ENCODE measurements at regions not wholly inside any gene's neighbourhood (a gene's known extent, or its start where the extent isn't known, plus 50 kb on each side); places are given as distances from the start of the nearest gene placed in this dataset.
"Not testable (repeated sequence)": the region's sequence is repeated elsewhere in the genome, so short reads cannot be mapped to it uniquely, and the experiment has no call there.

DNA sequence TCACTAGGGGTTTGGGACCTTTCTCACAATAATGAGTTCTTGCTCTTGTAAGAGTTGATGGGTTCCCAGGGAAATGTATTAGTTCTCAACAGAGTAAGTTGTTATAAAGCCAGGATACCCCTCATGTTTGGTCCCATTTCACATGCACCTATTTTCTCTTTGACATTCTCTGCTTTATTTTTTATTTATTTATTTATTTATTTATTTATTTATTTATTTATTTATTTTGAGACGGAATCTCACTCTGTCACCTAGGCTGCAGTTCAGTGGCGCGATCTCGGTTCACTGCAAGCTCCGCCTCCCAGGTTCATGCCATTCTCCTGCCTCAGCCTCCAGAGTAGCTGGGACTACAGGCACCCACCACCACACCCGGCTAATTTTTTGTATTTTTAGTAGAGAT is 52.2 kb downstream of the ACTRT1 start:
- not testable (repeated sequence) for H3K4me1 Mint-ChIP-seq (ENCODE audit: unreplicated experiment); H3K27ac Mint-ChIP-seq (ENCODE audit: unreplicated experiment); H3K9me3 Mint-ChIP-seq (ENCODE audit: unreplicated experiment); H3K27me3 Mint-ChIP-seq (ENCODE audit: unreplicated experiment); H3K36me3 Mint-ChIP-seq (ENCODE audit: low read depth, unreplicated experiment); H3K4me3 Mint-ChIP-seq (ENCODE audit: unreplicated experiment); DNase-seq (ENCODE audit: low spot score)

DNA sequence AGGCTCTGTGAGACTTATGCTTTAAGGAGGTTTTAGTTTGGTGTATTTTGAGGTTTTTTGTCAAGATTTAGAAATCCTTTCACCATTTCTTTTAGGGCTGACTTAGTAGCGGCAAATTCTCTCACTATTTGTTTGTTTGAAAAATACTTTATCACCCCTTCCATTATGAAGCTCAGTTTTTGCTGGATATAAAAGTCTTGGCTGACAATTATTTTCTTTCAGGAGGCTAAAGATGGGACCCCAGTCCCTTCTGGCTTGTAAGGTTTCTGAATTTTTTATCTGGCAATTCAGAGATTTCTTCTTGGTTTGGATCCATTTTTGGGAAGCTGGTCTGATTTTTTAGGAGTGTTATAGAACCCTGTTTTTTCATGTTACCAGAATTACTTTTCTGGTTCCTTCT is 88.5 kb downstream of the ACTRT1 start:
- Mint-ChIP-seq H3K36me3 (ENCODE audit: low read depth, unreplicated experiment) (no peaks in the 10 kb centered on the region), H3K27me3 (ENCODE audit: unreplicated experiment) (no peaks in the 10 kb centered on the region), H3K9me3 (ENCODE audit: unreplicated experiment) (no peaks in the 10 kb centered on the region), H3K4me1 (ENCODE audit: unreplicated experiment) (no peaks in the 10 kb centered on the region), H3K4me3 (ENCODE audit: unreplicated experiment) (no peak overlapping the region), H3K27ac (ENCODE audit: unreplicated experiment) (no peak overlapping the region)
- TF ChIP-seq, protein P1, sequence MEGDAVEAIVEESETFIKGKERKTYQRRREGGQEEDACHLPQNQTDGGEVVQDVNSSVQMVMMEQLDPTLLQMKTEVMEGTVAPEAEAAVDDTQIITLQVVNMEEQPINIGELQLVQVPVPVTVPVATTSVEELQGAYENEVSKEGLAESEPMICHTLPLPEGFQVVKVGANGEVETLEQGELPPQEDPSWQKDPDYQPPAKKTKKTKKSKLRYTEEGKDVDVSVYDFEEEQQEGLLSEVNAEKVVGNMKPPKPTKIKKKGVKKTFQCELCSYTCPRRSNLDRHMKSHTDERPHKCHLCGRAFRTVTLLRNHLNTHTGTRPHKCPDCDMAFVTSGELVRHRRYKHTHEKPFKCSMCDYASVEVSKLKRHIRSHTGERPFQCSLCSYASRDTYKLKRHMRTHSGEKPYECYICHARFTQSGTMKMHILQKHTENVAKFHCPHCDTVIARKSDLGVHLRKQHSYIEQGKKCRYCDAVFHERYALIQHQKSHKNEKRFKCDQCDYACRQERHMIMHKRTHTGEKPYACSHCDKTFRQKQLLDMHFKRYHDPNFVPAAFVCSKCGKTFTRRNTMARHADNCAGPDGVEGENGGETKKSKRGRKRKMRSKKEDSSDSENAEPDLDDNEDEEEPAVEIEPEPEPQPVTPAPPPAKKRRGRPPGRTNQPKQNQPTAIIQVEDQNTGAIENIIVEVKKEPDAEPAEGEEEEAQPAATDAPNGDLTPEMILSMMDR (IDR thresholded peaks at IDR 0.05; ENCODE audit: unreplicated experiment) = no peak
- no peak for DNase-seq (ENCODE audit: low spot score)

DNA sequence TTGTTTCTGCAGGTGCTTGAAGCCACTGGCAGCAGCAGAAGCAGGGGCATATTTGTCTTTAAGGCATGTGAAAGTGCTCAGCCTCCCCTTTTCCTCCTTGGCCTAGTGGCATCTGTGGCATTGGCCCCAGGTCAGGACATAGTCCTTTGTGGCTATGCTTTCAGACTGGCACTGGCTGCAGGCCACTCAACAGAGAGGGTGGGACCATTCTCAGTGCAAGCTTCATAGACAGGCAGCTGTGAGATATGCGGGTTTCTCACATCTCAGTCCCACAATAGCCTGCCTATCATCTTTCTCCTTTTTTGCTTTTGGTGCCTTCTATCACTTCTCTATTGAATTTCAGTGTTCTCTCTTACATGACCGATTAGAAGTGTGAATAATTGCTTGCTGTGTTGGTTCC is 104.8 kb downstream of the ACTRT1 start:
- no peak overlapping the region for H3K4me3 Mint-ChIP-seq (ENCODE audit: unreplicated experiment)
- H3K27ac Mint-ChIP-seq (ENCODE audit: unreplicated experiment) = no peak overlapping the region
- no peaks in the 10 kb centered on the region for H3K4me1 Mint-ChIP-seq (ENCODE audit: unreplicated experiment)
- no peaks in the 10 kb centered on the region for H3K27me3 Mint-ChIP-seq (ENCODE audit: unreplicated experiment)
- no peaks in the 10 kb centered on the region for H3K9me3 Mint-ChIP-seq (ENCODE audit: unreplicated experiment)
- no peak for DNase-seq (ENCODE audit: low spot score)
- TF ChIP-seq, protein P1 (IDR thresholded peaks at IDR 0.05; ENCODE audit: unreplicated experiment) = no peak
- no peaks in the 10 kb centered on the region for H3K36me3 Mint-ChIP-seq (ENCODE audit: low read depth, unreplicated experiment)

DNA sequence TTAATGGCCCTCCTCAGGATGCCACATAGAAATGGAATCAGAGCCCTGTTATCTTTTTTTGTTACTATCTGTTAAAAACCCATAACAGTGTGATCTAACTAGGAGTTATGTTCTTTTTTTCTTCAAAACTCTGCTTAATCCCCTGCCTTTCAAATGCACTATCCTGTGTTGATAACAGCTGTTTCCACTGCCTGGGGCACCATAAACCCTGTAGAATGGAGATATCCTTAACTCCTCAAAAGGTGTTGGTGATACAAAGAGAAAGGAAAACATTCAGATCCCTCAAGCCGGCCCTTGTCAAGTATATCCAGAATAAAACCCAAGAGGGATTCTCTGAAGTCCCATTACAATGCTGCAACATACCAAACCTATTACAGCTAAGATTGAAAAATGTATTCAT is 108.6 kb downstream of the ACTRT1 start:
- Mint-ChIP-seq H3K36me3 (ENCODE audit: low read depth, unreplicated experiment) (no peaks in the 10 kb centered on the region), H3K27me3 (ENCODE audit: unreplicated experiment) (no peaks in the 10 kb centered on the region), H3K9me3 (ENCODE audit: unreplicated experiment) (no peaks in the 10 kb centered on the region), H3K4me3 (ENCODE audit: unreplicated experiment) (no peak overlapping the region), H3K27ac (ENCODE audit: unreplicated experiment) (peak overlapping the region; percentile 36), H3K4me1 (ENCODE audit: unreplicated experiment) (no peaks in the 10 kb centered on the region)
- no peak for DNase-seq (ENCODE audit: low spot score)
- TF ChIP-seq, protein P1 (IDR thresholded peaks at IDR 0.05; ENCODE audit: unreplicated experiment) = no peak

DNA sequence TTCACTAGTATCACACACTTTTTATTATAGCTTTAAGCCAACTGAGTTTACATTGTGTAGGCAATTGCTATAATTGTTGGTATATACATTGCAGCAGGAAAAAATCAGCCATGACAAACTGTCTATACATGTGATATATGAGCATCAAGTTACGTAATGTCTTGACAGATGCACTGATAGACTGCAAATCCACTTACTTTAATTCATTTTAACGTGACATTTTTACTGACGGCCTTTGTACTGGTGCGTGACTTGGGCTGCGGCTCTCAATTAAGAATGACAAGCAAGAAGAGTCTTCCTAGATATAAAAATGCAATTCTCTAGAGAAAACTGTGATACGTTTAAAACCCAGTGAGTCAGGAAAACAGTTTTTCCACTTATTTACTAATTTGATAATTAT is 143.8 kb downstream of the ACTRT1 start:
- H3K4me3 Mint-ChIP-seq (ENCODE audit: unreplicated experiment) = no peak overlapping the region
- peaks cover 2% of the 10 kb centered on the region for H3K4me1 Mint-ChIP-seq (ENCODE audit: unreplicated experiment)
- H3K36me3 Mint-ChIP-seq (ENCODE audit: low read depth, unreplicated experiment) = no peaks in the 10 kb centered on the region

More for the DNA sequence above, 143.8 kb downstream of the ACTRT1 start:
- Mint-ChIP-seq H3K27me3 (ENCODE audit: unreplicated experiment) (no peaks in the 10 kb centered on the region), H3K27ac (ENCODE audit: unreplicated experiment) (no peak overlapping the region), H3K9me3 (ENCODE audit: unreplicated experiment) (no peaks in the 10 kb centered on the region)
- TF ChIP-seq, protein P1 (IDR thresholded peaks at IDR 0.05; ENCODE audit: unreplicated experiment) = no peak
- no peak for DNase-seq (ENCODE audit: low spot score)
